Central memory CD4-positive, alpha-beta T cell (primary cell): ENCODE measurements at regions not wholly inside any gene's neighbourhood (a gene's known extent, or its start where the extent isn't known, plus 50 kb on each side); places are given as distances from the start of the nearest gene placed in this dataset.
"Not testable (repeated sequence)": the region's sequence is repeated elsewhere in the genome, so short reads cannot be mapped to it uniquely, and the experiment has no call there.

ENCODE experiments used
- DNase-seq: peaks from one replicate; pipeline ENCODE4 v3.0.0; 2022

DNA sequence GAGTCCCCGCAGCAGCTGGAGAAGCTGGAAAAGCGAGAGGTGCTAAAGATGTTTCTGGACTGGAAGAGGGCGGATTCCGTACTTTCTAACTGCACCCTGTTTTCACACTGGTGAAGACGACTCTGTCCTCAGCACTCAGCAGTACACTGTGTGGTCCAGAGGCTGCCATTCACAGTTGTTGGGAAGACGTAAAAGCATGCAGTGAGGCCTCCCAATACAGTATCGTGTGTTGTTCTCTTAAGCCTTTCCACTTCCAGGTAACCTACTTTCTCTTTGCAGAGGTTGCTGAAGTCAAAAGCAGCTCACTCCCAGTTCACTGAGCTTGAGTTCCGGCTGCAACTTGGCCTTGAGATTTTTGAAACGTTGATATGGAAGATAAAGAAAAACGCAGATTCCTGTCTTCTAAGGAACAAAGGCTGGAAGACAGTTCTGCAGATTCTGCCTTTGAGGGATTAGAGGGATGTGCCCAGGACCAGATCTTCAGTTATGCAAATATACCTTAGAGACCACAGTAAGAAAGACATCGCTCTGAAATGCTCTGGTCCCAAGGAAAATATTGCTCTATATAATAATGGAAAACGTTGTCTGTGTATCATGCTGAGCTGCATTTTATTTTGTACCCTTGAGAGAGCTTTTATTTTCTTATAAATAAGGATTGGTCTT lies 540.9 kb downstream of the TRIML1 start:
- DNase-seq: no peak

DNA sequence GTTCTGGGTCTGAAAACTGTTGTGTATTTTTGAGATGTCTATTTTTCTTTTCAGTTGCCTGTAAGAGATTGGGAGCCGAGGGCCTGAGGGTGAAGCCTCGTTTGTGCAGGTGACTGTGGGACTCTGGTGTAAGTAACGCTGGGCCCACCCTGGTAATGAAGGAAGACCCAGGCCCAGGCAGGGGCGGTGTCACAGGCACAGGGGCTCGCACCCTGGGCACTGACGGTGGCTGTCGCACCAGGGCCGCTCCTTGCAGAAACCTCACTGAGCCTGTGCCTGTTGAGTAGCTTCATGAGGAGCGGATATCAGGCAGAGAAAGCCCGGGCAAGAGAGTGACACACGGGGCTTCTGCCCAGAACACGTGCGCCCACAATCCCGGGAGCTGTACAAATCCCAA lies 541.4 kb downstream of the TRIML1 start:
- no peak for DNase-seq

GRCh38 chr4:188682321-188682720 lies 543.1 kb downstream of the TRIML1 start:
- no peak for DNase-seq

GRCh38 chr4:188683571-188683970 lies 544.3 kb downstream of the TRIML1 start:
- no peak for DNase-seq

DNA sequence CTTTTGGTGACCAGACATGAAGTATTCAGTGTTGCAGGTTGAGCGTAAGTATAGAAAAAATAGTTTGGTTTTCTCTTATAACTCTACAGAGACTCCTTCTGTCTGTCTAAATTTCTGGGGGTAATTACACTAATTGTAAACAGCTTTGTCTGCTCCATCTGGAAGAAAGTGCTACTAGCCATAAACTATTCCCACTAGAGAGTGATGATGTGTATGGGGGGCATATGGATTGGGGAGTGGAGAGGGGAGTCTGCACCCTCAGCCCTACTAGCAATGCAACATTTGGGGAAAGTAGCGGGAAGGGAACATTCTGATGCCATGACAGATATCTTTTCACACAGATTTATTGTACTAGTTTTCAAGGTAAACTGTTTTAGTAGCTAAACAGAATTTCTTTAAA lies 549.7 kb downstream of the TRIML1 start:
- no peak for DNase-seq

DNA sequence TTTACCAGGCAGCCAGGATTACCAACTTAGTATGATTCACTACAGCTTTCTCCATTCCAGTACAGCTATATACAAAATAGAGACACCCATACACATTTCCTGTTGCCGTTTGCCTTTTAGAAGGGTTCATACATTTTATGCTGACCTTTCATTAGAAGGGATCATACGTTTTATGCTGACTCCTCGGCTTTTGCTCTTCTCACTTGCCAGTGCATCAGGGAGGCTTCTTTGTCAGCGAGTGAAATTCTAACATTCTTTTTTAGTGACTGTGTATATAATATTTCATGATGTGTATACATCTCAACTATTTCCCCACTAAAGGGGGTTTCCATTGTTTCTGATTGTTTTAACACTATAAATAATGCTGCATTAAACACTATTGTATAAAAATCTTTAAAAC lies 552.6 kb downstream of the TRIML1 start:
- no peak for DNase-seq

DNA sequence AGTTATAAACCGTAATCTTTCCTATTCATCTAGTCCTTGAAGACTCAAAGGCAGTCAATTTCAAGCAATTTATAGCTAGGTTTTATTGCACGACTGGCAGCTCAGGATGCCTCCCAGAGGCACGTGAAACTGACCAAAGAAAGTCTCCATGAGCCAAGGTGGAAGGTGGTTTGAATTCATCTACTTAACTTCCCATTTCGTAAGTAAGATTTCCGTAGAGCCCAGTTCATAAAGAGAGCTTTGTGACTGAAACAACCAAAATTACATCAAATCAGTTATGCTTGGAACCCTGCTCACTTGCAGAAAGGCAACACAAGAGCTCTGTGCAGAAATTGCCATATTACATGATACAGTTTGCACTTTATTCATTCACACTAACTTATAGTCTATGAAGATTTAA lies 556.0 kb downstream of the TRIML1 start:
- no peak for DNase-seq

DNA sequence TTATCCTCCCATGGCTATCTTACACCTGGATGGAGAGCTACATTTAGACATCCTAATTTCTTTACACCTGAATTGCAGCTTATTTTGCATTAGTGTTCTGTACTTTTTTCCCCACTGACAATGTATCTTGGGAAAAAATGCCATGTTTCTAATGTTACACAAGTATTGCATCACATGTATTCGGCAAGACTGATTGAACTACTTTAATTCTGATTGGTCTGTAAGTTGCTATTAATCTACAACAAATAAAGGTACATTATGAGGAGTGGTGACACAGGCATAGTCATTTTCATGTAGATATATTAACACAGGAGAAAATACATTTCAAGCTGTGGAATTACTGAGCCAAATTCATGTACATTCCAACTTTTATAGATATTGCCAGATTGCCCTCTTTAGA lies 558.0 kb downstream of the TRIML1 start:
- no peak for DNase-seq

DNA sequence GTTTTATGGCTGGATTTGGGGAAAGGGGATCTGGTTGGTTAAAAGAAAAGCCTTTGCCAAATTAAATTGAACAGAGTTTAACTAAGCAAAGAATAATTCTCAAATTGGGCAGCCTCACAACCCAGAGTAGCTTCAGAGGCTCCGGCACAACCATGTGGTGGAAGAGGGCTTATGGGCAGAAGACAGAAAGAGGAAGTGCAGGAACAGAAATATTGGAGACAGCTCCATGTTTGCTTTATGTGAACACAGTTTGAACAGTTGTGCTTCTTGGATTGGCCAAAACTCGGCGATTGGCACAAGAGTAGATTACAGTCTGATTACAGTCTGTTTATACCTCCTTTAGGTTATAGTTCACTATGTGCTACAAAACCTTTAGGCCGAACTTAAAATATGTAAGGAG lies 562.7 kb downstream of the TRIML1 start:
- no peak for DNase-seq

DNA sequence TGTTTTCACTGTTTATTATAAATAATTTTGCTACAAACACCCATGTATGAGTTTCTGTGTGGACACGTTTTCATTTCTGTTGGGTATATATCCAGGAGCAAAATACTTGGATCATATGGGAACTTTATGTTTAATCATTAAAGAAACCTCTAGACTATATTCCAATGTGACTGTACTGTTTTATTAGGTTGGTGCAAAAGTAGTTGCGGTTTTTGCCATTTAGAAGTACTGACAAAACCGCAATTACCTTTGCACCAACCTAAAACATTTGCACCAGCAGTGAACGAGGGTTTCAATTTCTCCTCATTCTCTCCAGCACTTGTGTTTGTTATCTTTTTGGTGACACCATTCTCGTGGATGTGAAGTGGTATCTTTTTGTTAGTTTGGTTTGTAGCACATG lies 565.0 kb downstream of the TRIML1 start:
- DNase-seq: no peak

DNA sequence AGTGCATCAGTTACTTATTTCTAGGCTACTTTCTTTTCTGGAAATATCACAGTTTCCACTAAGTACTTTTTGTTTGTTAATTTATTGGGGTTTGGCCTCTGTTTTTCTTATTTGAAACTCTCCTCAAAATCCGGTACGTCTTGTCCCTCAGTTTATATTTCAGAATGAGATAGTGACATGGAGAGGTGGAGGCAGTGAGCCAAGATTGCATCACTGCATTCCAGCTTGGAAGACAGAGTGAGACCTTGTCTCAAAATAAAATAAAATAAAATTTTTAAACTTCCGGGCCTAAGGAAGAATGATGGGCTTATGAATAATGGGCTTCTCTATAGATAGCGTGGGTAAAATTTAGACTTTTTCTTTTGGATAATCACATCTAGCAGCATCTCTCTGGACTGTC lies 567.8 kb downstream of the TRIML1 start:
- no peak for DNase-seq

DNA sequence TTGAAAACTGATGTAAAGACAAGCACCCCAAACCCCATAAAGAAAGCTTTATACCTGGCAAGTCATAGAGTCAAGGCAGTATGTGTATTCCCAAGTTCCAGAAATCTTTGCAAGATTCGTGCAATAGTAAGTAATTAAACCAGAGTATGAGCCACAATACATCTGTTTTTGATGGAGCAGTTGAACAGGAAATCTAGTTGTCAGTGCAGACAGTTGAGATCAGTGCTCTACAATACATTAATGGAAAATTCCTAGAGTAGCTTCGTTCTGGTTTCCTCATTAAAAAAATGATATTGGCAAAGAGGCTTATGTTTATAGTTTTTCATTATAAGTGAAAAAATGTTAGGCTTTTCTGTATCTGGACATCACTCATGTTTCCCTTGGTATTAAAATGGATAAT lies 575.3 kb downstream of the TRIML1 start:
- no peak for DNase-seq

- no peak for DNase-seq
These were observed 575.7 kb downstream of the TRIML1 start for GRCh38 chr4:188714907-188715306.

GRCh38 chr4:188717661-188718060 lies 578.4 kb downstream of the TRIML1 start:
- DNase-seq: no peak

DNA sequence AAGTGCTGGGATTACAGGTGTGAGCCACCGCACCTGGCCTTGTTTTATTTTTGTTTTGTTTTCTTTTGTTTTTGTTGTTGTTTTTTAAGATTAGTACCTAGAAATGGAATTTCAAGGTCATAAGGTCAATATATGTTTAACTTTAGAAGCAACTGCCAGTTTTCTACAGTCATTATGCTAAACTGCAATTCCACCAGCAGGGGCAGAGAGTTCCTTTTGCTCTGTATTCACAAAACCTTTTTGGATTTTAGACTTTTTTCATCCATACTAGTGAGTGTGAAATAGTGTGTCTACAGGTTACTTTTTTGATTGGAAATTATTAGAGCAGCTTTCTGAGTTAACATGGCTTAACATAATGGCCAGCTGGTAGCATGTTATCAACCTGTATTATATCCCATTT lies 580.6 kb downstream of the TRIML1 start:
- DNase-seq: no peak

DNA sequence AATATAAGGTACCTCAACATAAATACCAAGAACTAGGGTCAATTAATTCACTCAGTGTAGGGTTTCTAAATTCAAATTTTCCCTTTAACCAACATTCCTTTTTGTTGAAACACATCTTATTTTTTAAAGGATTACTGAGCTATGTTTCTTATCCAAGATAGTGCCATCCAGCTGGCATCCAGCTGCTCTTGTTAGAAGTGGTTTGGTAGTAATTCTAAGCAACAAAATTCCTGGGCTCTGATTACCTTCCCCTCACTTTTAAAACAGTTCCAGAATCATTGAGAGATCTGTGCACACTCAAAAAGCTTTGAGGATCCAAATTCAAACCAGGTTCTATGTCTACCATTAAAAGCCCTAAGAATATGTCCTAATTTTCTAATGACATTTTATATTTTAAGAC lies 583.7 kb downstream of the TRIML1 start:
- DNase-seq: no peak

DNA sequence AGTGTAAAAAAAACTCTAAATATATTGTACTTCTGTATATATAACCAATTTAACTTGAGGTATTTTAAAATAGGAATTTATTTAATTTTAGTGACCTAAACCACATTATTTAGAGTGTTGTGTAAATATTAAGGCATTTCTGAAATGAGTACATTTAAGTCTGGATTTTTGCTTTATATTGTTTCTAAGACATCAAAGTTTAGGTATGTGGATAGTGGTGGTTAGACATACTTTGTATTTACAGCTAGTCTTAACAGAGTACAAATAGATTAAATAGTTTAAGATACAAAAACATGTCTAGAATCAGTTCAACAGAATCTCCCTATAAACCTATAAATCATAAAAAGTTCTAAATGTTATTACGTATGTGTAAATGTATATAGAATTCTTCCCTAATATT lies 588.5 kb downstream of the TRIML1 start:
- DNase-seq: no peak

- DNase-seq: no peak
These were observed 589.1 kb downstream of the TRIML1 start for GRCh38 chr4:188728359-188728758.

GRCh38 chr4:188732131-188732530 lies 592.9 kb downstream of the TRIML1 start:
- no peak for DNase-seq

DNA sequence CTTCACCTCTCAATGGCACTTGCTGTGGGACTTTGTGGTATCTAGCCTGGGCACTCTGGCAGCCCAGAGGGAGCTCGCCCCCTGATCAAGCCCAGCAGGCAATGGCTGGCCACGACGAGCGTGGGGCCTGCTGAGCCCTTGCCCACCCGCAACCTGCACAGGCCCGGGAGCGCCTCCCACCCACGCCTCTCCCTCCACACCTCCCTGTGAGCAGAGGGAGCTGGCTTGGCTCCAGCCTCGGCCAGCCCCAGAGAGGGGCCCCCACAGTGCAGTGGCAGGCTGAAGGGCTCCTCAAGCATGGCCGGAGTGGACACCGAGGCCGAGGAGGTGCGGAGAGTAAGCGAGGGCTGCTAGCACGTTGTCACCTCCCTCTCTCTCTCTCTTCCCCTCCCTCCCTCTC lies 595.8 kb downstream of the TRIML1 start:
- no peak for DNase-seq

GRCh38 chr4:188737251-188738002 lies 598.2 kb downstream of the TRIML1 start:
- DNase-seq: no peak

DNA sequence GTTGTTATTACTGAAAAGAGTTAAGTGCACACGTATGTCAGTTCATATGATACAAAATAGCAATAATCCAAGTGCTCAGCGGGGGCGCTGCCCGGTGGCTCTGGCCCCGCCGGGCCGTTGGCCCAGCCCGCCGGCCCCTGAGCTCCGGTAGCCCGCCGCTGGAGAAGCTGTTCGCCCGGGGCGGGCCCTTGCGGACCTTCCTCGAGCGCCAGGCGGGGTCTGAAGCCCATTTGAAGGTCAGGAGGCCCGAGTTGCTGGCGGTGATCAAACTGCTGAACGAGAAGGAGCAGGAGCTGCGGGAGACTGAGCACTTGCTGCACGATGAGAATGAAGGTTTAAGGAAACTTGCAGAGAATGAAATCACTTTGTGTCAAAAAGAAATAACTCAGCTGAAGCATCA lies 599.0 kb downstream of the TRIML1 start:
- not testable (repeated sequence) for DNase-seq

GRCh38 chr4:188740172-188740571 lies 600.9 kb downstream of the TRIML1 start:
- not testable (repeated sequence) for DNase-seq

DNA sequence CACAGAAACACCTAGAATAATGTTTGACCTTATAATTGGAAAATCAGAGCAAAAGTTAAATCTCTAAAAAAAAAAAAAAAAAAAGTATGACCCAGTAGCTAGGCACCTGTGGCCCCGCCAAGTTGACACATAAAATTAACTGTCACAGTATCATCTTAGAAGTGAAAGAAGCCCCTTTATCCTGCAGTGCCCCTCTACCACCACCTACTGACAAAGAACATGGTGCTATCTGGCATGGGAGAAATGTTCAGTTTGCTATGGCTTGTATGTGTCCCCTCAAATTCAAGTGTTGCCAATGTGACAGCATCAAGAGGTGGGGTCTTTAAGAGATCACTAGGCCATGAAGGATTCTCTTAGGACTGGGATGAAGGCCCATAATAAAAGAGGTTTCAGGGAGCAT lies 601.5 kb downstream of the TRIML1 start:
- not testable (repeated sequence) for DNase-seq
